RCC 7860 (cell line): ENCODE measurements at regions not wholly inside any gene's neighbourhood (a gene's known extent, or its start where the extent isn't known, plus 50 kb on each side); places are given as distances from the start of the nearest gene placed in this dataset.
"Not testable (repeated sequence)": the region's sequence is repeated elsewhere in the genome, so short reads cannot be mapped to it uniquely, and the experiment has no call there.

Experiments
- DNase-seq: peaks from one replicate; pipeline ENCODE4 v3.0.0-alpha.2; 2015; ENCODE audit warnings: low spot score
- FAIRE-seq: peaks from 2 replicates; lab custom pipeline; 2012; peaks lifted over from hg19 to GRCh38; lab: Jason Lieb, UNC

GRCh38 chr12:39699079-39699478 is 79.5 kb upstream of the ABCD2 start:
- DNase-seq, FAIRE-seq: not testable (repeated sequence)

- no peak for DNase-seq
- FAIRE-seq: no peak
Measured at GRCh38 chr12:39697108-39697507, 77.5 kb upstream of the ABCD2 start.

GRCh38 chr12:39692258-39692853 is 72.8 kb upstream of the ABCD2 start:
- peak; percentile 25 for DNase-seq
- peak; percentile 46 for FAIRE-seq

- DNase-seq: no peak
- no peak for FAIRE-seq
Measured at GRCh38 chr12:39685854-39686657, 66.5 kb upstream of the ABCD2 start.

- DNase-seq (no peak), FAIRE-seq (no peak)
Measured at GRCh38 chr12:39682689-39683477, 63.3 kb upstream of the ABCD2 start.

GRCh38 chr12:39675263-39675662 is 55.7 kb upstream of the ABCD2 start:
- FAIRE-seq: no peak
- DNase-seq: no peak

GRCh38 chr12:39672976-39673375 is 53.4 kb upstream of the ABCD2 start:
- no peak for DNase-seq
- FAIRE-seq: no peak

- FAIRE-seq (no peak), DNase-seq (no peak)
Measured at GRCh38 chr12:39671898-39672875, 52.6 kb upstream of the ABCD2 start.

GRCh38 chr12:39669539-39669938 is 49.9 kb upstream of the ABCD2 start:
- not testable (repeated sequence) for FAIRE-seq, DNase-seq
